CD4-positive, alpha-beta T cell treated with Interleukin-17A for 4 hours (primary cell): ENCODE measurements at regions not wholly inside any gene's neighbourhood (a gene's known extent, or its start where the extent isn't known, plus 50 kb on each side); places are given as distances from the start of the nearest gene placed in this dataset.

Source experiments
- DNase-seq: peaks from one replicate; pipeline ENCODE4 v3.0.0-alpha.2; 2020; ENCODE audit warnings: mixed read lengths

DNA sequence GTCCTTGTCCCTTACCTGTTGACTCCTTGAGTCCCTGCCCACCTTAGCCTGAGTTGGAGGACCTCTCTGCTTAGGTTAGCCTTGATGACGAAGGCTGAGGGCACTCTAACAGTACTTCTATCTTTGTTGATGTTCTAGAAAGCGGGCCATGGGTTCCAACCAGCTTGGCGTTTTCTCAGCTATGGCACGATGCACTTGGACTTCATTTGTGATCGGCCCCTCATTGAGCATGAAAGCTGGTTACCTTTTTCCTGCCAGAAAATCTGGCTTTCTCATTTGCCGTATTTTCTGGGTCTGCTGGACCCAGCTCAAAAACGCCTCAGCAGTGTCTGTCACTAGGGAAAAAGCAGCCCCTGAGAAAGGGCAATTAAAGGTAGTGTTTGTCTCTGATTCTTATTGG lies 290.8 kb downstream of the EMP1 start:
- no peak for DNase-seq

DNA sequence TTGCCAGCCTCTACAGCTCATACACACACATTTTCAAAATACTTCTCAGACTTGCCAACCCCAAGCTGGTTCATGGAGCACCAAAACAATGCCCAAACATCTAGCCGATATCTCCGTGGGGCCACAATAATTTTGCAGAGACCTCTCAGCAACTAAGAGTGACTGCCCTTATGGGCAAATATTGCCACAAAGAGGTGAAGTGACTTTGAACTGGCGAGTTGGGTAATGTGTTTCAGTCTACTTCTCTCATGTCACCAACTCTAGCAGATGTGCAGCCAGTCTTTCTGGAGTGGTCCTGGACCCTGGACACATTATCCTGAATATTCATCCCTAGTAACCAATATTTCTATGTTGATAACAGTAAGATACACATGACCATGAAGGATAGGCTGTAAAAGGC lies 290.3 kb downstream of the EMP1 start:
- DNase-seq, result no peak

DNA sequence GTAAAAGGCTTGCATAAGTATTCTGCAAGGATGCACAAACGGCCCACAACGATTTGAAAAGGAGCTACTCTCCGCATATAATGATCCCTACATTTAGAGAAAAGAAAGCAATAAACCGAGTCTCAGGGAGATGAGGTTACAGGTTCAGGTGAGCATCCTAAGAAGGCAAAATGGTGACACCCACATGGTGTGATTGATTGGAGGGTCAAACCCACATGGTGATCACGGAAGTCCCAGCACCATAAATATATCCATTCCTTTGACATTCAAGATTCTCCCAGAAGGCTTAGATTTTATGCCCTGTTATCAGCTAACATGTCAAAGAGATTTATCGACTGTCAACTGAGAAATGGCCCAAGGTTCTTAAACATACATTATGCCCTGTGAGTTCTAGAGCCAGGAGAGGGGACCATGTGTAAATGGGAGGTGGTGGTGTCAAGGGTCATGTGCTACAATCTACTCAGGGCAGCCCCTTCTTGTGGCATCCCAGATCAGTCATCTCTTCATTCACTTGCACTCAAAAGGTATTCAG lies 282.2 kb downstream of the EMP1 start:
- DNase-seq, result no peak

DNA sequence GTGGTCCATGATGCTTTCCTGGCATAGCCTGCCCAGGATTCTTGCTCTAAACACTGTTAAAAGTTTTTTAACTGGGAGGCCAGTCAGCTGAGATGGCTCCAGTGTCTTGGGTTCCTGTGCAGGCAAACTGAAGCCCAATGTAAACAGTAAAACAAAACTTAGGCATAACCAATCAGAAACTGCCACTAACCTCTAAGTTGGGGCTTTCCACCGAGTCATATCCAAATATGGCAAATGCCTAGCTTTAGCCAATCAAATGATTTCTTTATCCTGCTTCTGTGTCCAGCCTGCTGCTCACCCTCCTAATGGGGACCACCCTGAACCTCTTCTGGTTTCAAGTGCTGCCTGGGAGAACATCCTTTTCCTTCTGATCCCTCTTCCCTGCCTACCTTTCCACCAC lies 277.9 kb downstream of the EMP1 start:
- no peak for DNase-seq

DNA sequence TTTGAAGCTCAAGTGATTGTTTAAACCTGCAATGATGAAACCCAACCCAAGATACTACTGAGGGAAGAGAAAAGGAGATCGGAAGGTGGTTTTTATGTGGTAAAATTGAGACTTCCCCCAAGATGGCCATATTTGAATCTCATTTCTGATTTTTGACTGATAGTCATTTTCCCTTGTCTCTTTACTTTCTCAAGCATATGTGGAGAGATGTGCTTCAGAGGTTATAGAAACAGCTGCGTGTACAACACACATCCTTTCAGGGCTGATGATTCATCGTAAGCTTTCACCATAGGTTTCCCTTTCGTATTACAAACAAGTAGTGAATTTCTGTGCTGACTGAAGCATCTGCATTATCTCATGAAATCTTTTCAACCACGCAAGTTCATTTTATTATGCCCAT lies 276.2 kb downstream of the EMP1 start:
- no peak for DNase-seq

DNA sequence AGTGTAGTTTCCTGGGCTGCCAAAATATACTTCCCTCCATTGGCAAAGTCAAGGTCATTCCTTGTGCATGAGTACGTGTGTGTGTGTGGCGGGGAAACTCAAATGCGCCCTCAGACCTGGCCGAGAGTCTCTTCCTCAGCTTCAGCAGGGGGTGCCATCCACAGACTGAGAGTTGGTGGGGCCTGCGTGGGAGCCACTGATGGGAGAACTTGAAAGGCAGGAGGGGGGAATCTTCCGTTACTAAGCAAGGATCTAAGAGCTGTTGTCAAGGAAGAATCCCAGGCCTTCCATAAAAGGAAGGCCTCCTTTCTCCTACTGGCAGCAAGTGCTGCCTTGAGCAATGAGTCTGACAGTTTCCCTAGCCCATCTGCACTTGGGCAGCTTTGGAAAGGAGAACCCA lies 274.9 kb downstream of the EMP1 start:
- no peak for DNase-seq

DNA sequence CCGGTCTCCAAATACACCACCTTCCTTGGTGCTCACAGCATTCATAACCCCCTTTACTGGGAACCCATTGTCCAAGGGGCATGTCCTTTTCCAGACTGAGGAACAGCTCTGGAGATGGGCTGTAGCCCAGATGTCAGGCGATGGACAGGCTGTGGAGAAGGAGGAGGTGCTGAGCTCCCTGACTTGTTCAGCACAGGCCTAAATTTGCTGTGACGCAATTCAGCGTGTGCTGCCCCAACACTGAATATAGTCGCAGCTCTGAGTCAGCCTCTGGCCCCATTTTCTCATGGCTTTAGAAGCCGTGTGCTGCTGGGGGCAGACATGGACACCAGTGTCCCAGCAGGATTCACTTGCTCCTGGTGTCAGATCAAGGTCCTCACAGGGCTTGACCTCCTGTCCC lies 269.1 kb downstream of the EMP1 start:
- DNase-seq, result no peak

DNA sequence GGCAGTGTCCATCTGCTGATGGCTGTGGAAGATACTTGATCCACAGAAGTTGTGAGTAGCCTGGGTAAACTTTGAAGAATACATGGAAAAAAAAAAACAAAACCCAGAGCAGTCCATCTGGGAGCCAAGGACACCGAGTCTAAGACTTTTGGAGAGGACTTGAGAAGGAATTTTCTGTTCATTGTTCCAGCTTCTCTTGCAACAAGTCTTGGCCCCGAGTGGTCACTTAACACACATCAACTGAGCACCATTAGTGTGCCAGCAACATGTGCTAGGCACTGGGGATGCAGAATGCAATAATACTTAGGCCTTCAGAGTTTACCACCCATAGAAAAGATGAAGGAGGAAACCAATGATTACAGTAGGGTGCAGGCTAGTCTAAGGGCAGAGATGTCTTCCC lies 266.7 kb downstream of the EMP1 start:
- DNase-seq, result no peak

DNA sequence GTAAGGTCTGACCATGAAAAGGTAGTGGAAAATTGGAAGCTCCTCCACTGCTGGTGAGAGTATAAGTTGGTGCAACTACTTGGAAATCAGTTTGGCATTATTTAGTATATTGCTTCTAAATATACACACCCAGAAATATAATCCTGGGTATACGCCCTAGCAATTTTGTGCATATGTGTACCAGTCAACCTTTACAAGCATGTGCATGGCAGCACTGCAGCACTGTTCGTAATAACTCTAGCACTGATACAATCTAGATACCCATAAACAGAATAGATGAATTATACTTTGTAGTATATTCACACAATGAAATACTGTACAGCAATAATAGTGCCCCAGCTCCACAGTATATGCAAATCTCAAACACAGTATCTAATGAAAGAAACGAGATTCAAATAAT lies 265.9 kb downstream of the EMP1 start:
- no peak for DNase-seq

DNA sequence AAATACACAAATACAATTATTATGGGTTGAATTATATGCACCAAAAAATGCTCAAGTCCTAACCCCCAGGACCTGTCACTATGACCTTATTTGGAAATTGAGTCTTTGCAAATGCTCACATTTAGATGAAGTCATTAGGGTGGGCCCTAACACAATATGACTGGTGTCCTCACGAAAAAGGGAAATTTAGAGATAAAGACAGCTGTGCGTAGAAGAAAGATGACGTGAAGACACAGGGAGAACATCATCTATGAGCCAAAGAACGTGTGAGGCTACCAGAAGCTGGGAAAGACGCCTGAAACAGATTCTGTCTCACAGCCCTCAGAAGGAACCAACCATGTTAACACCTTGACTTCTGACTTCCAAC lies 259.2 kb downstream of the EMP1 start:
- DNase-seq, result no peak

DNA sequence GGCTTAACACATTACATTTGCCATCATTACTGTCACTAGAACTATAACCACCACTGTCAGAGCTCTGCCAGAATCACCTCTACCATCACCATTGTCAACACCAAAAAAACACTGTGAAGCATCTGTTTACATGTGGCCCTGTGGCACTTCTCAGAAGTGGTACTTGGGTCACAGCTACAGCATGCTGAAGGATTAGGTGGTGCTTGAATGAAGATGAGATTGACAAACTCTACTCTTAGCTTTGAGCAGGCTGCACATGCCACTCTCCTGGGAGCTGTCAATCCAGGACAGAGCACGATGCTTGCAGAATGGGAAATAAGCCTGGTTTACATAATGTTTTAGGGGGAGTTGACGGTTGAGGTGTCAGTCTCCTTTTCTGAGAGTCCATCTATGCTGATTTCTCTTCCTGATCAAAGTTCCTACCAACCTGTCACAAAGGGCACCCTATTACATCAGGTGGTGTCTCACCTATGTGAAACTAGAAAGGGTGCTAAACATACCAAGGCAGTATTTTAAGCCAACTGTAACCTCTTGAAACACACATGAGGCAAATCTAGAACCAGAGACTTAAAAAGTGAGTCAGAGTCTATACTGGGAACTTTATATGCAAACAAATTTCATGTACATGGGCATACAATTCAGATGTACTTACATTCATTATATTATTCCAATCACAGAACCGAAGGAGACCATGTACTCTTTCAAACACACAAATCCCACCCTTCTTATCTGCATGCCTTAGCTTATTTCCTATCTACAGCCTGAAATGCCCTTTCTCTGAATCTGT lies 258.7 kb downstream of the EMP1 start:
- DNase-seq, result no peak

DNA sequence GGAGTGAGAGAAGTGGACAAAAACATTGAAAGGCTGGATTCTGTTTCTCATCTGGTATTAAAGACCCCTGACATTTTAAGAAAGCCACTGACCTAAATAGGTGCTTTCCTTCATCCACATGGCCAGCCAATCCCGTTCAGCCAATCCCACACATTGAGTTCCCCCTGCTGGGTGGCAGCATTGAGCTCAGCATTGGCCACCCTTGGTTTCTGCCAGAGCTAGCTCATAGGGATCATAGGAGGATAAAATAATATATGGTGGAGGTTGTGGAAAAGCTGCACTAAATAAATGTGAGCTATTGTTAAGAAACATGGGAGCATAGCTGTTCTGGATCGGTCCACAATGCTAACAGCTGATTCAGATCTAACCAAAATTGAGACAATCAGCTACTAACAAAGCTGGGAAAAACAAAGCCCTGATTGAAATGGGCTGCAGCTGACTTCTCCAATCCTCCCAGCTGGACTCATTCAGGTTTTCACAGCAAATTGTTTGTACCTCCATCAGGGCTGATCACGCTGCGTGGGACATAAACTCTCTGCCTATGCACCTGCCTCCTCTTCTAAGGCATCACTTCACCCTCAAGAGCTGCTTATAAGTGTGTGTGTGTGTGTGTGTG lies 256.5 kb downstream of the EMP1 start:
- no peak for DNase-seq

DNA sequence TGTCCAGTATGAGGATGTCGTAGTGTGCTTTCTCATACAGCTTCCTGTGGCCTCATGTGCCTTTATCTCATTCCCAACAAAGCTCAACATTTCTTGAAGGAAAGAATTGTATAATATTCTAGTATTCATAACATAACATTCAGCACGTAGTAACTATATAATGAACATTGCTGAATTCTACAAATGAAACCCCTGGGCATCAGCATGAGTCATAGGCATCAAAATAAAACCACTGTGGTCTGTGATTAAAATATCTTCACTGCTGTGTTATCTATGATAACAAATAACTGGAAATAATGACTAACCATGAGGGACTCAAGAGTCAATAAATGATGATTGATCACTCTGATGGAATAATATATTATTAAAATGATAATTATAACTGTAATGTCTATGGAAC lies 255.2 kb downstream of the EMP1 start:
- no peak for DNase-seq

DNA sequence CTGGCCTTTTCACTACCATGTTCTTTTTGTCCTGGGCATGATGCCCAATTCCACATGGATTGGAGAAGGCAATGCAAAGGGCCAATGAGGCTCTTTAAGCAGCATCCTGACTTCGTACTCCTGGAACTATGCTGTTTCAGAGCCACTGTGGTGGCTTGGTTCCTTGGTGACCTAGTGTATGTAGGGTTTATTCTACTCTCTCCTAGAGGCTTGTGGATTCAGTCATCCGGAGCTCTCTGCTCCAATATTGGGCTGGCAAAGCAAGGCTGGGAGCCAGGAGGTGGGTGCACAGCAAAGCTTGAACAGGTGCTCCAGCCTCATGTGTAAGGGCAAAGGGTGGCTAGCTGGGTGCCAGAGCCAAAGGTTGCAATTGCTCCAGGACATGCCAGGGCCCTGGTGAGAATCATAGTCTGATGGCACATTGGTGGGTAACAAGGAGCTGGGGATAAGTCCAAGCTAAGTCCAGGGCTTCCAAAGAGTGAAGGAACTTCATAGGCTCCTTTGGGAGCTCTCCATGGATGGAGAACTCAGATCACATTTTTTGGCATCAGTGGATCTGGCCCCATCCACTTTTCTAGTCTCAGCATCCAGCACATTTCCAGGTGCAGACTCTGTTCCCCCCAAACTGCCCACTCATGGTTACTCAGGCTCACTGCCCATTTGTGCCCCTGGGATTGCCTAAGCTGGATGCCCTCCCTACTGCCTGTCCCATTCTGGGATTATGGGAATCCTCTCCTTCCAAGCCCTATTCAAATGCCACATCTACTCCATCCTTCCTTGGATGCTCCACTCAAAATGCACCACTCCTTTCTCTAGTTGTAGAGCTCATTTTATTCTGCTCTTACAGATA lies 253.9 kb downstream of the EMP1 start:
- no peak for DNase-seq

DNA sequence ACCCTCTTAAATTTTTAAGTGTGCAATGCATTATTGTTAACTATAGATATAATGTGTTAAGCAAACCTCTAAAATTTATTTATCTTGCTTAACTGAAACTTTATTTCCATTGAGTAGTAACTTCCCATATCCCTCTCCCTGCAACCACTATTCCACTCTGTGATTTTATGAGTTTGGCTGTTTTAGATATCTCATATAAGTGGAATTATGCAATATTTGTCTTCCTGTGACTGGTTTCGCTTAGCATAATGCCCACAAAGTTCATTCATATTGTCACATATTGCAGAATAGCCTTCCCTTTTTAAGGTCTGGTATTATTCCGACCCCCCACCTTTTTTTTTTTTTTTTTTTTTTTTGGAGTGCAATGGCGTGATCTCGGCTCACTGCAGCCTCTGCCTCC lies 247.6 kb downstream of the EMP1 start:
- no peak for DNase-seq

DNA sequence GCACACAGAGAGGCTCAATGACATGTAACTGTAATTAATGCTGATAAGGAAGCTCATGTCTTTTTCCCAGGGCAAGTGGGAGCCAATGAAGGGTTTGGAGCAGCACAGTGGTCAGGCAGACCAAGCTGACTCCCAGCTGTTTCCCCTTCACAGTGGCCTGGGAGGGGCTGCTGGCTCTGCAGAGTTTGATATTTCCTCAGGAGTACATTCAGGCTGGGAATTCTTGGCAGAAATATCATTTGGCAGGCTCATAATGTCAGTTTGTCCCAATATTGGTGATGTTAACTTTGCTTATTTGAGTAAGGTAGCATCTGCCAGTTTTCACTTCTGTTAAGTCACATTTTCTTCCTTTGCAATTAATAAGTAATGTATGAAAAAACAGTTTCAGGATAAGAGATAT lies 247.0 kb downstream of the EMP1 start:
- no peak for DNase-seq

DNA sequence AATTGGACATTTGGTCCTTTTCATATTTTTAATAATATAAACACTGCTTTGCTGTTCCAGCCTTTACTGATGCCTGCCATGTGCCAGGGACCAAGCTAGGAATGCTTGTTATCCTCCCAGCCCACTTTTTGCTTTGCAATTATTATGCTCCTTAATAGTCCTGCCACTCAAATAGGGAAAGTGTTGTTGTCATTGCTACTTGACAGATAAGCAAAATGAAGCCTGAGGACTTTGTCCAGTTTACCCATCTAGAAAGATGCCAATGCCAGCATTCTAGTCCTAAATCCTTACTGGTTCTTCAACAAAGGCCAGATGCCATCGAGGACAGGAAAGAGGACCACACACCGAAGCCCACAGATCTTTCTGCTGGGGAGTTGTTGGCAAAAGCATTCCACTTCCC lies 246.5 kb downstream of the EMP1 start:
- DNase-seq, result no peak

DNA sequence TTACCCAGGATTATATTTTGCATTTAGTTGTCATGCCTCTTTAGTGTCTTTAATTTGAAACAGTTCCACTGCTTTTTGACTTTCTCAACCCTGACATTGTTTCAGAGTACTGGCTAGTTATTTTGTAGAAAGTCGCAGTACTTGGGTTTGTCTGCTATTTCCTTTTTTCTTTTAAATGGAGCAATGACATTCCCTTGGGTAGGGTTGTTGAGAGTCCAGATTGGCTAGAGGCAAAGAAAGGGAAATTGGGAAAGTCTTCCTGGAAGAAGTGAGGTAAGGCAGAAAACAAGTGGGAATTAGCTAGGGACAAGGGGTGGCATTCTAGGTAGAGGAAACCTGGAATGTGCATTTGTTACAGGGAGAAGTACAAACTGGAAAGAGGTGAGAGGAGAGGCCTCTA lies 245.9 kb downstream of the EMP1 start:
- no peak for DNase-seq

DNA sequence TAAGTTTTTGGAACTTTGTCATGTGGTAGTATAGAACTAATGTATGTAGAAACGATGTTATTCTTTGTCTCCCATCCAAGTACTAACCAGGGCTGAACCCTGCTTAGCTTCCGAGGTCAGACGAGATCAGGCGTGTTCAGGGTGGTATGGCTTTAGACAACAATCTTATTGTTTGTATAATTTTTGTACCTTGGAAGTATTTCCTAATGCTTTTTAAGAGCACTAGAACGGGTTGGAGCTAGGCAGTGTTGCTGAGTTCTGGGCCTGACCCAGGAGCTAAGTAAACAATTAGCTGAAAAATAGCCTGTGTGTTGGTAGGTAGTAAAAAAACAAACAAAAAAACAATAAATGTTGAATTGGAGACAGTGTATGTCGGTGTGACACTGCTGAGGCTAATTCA lies 244.3 kb downstream of the EMP1 start:
- DNase-seq, result no peak

DNA sequence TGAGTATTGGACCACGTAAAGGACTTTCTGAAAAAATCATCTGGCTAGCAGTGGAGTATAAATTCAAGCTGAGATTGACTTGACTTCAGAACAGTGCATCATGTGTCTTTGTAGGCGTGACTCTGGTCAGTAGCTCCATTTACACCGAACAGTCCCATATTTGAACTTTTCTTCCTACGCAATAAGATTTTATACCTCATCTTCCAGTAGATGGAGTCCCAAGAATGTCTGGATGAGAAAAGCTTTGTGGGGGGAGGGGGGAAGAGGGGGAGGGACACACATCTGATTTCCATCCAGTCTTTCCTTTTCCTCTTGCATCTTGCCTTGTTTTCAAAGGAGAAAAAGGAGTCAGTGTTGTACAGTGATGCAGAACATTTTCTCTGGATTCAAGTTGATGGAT lies 241.0 kb downstream of the EMP1 start:
- DNase-seq, result no peak

DNA sequence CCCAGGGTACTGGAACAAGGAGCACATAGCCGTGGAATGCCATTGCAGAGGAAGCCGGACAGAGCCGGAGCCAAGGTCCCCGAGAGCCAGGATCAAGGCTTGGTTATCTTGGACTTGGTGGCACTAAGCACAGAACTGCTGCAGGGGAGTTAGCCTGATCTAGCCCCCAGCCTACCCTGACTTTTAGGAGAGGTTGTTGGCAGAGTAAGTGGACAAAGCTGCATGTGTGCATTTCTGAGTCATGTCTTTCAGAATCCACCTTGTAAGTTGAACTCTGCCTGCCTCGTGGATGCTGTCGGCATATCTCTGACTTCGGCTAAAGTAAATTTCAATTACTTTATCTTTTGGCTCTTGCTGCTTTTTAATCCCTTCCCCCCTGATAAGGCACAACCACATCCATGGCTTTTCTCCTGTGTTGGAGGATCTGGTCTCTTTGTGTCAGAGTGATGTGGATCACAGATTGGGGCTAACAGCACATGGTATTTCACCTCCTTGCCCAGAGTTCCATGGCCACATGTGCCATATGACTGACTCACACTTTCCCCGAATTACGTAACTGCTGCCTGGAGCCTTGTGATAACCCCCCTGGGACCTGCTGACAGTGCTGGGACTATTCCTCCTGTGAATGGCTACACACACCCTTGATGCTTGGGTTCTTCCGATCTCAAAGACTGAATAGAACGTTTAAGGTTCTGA lies 240.3 kb downstream of the EMP1 start:
- no peak for DNase-seq

DNA sequence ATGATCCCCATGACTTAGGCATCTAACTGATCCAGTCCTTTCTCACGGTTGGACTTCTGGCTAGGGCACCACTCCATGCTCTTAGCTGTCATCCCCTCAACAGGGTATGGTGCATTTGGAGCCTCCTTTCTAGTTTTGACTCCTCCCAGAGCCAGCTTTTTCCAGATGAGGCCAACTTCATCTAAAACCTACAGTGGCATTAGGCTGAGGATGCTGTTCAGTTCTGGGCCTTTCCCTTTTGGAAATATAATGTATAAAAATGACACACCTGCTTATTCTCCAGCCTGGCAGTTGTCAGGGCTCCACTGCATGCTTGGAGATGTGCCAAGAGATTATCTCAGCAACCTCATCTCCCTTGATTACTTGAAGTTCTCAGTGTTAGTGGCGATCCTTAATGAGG lies 239.7 kb downstream of the EMP1 start:
- DNase-seq, result no peak

DNA sequence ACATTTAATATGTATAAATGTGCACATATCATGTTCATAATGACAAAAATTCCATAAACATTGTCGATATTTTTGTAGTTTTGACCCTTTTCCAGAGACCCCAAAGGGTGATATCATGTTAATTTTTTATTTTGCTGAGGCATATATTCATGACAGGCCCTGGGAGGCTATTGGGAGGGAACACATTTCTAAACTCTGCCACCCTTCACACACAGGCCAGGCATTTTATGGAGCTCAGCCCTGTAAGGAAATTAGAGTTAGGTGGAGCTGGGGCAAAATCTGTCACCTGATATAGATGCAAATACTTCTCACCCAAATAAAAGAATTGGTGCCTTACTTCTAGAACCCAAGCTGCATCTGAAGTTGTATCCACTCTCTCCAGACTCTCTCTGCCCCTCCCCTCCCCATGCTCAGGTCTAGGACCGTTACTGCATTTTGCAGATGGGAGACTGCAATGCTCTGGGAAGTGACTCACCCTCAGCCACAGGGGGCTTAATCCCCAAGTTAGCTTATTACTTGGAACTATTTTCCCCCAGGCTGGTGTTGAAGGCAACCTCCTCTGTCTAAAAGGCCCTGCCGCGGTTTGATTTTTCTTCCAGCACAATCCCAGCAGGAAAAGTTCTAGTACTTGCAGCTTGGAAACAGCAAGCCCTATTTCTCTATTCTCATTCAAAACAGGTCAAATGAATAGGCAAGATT lies 238.9 kb downstream of the EMP1 start:
- no peak for DNase-seq
